GM12878 (cell line): ENCODE measurements at regions not wholly inside any gene's neighbourhood (a gene's known extent, or its start where the extent isn't known, plus 50 kb on each side); places are given as distances from the start of the nearest gene placed in this dataset.

Source experiments
- ATAC-seq: fragments of 200-7000 bp; cut with Tn5 transposase; 3 replicates; pipeline ENCODE4 v1.9.1; 2020; ENCODE audit warnings: mild to moderate bottlenecking, moderate library complexity
- BruUV-seq: library from RNA; stranded (reverse); fragments of 400-500 nt; replicated peaks from 2 replicates; lab custom pipeline; 2021; lab: Mats Ljungman, UMichigan
- CTCF ChIA-PET: fragments of 300-600 bp; sonication (Branson Sonifier 250); formaldehyde crosslinking; extraction: SDS; loops from one replicate; lab custom pipeline; 2021; ENCODE audit warnings: inconsistent platforms; lab: Yijun Ruan, JAX
- POLR2A ChIA-PET: fragments of 350-600 bp; formaldehyde crosslinking; extraction: SDS; loops from one replicate; lab custom pipeline; 2021; ENCODE audit warnings: inconsistent platforms; lab: Charles Lee
- RAD21 ChIA-PET: fragments of 300-600 bp; sonication (Branson Sonifier 250); formaldehyde crosslinking; loops from one replicate; lab custom pipeline; 2023; ENCODE audit warnings: antibody characterized with exemption; ENCODE audit not compliant: unreplicated experiment; lab: Charles Lee
- SMC1A ChIA-PET: fragments of 300-600 bp; sonication (Branson Sonifier 250); formaldehyde crosslinking; loops from one replicate; lab custom pipeline; 2023; ENCODE audit not compliant: unreplicated experiment, uncharacterized antibody; lab: Charles Lee
- DNase-seq: peaks from one replicate; pipeline ENCODE4 v3.0.0-alpha.2; 2011; ENCODE audit warnings: low read depth, low spot score
- FAIRE-seq: peaks from 3 replicates; lab custom pipeline; 2011; peaks lifted over from hg19 to GRCh38; lab: Jason Lieb, UNC
- H2AFZ ChIP-seq: 2 replicates; pipeline ENCODE4 v1.6.0; 2011; ENCODE audit warnings: low read depth, low read length, control low read depth; ENCODE audit not compliant: control insufficient read depth
- H3K27ac ChIP-seq: 2 replicates; pipeline ENCODE4 v1.5.1; 2011; ENCODE audit warnings: control low read depth; ENCODE audit not compliant: control insufficient read depth, insufficient read depth
- H3K27me3 ChIP-seq, 2 experiments: replicated peaks in 1 of 2; 2 replicates each; pipeline versions ENCODE4 v1.6.0 to v1.6.1; 2011; ENCODE audit warnings: low read length in 1 of 2; ENCODE audit not compliant: control insufficient read depth in 2 of 2, insufficient read depth in 2 of 2
- H3K36me3 ChIP-seq, 2 experiments: 2 replicates each; pipeline ENCODE4 v1.5.1; 2011; ENCODE audit warnings: low read length in 1 of 2; ENCODE audit not compliant: control insufficient read depth in 2 of 2, insufficient read depth in 2 of 2
- H3K4me1 ChIP-seq: 2 replicates; pipeline ENCODE4 v1.6.1; 2011; ENCODE audit warnings: mild to moderate bottlenecking, low read length, moderate library complexity, mixed read lengths; ENCODE audit not compliant: control insufficient read depth, insufficient read depth
- H3K4me2 ChIP-seq: 2 replicates; pipeline ENCODE4 v1.6.0; 2011; ENCODE audit warnings: control low read depth; ENCODE audit not compliant: control insufficient read depth, insufficient read depth
- H3K4me3 ChIP-seq: fragments of 200-600 bp; sonication (generic); 2 replicates; pipeline ENCODE4 v1.5.1; 2016
- H3K79me2 ChIP-seq: 2 replicates; pipeline ENCODE4 v1.6.0; 2011; ENCODE audit warnings: low read length; ENCODE audit not compliant: control insufficient read depth, insufficient read depth
- H3K9ac ChIP-seq: 2 replicates; pipeline ENCODE4 v1.8.0; 2011; ENCODE audit warnings: low read length, control low read depth, mixed read lengths; ENCODE audit not compliant: control insufficient read depth, insufficient read depth
- H3K9me3 ChIP-seq: replicated peaks from 3 replicates; pipeline ENCODE4 v1.5.1; 2011; ENCODE audit warnings: mild to moderate bottlenecking, low read length; ENCODE audit not compliant: control insufficient read depth, insufficient read depth
- H4K20me1 ChIP-seq: 2 replicates; pipeline ENCODE4 v1.6.0; 2011; ENCODE audit not compliant: control insufficient read depth, insufficient read depth
- CBFB ChIP-seq: IDR thresholded peaks from 2 replicates; pipeline ENCODE4 v1.6.1; 2016; ENCODE audit warnings: antibody characterized with exemption, low read depth
- CREB1 ChIP-seq: IDR thresholded peaks from 2 replicates; pipeline ENCODE4 v1.6.1; 2012; ENCODE audit warnings: low read depth, mild to moderate bottlenecking, inconsistent platforms
- CTCF ChIP-seq, 3 experiments: IDR thresholded peaks in 2 of 3; conservative IDR thresholded peaks in 1 of 3; 2 replicates each; pipeline ENCODE4 v1.5.1; 2011; ENCODE audit warnings: low read depth in 3 of 3, low read length in 3 of 3, mild to moderate bottlenecking in 3 of 3, control low read depth in 2 of 3, moderate library complexity in 2 of 3, inconsistent platforms in 1 of 3, mixed read lengths in 1 of 3; ENCODE audit not compliant: control insufficient read depth in 2 of 3, insufficient read depth in 1 of 3; ENCODE audit errors: extremely low read depth in 1 of 3
- FOXM1 ChIP-seq: IDR thresholded peaks from 2 replicates; pipeline ENCODE4 v1.6.1; 2012; ENCODE audit warnings: low read depth, mild to moderate bottlenecking, inconsistent platforms, low read length, moderate library complexity
- GATAD2B ChIP-seq: fragments of 450-650 bp; conservative IDR thresholded peaks from 2 replicates; pipeline ENCODE4 v1.6.1; 2017; ENCODE audit warnings: low read depth, mild to moderate bottlenecking, moderate library complexity
- HSF1 ChIP-seq: fragments of 150-350 bp; IDR thresholded peaks from 2 replicates; pipeline ENCODE4 v1.6.1; 2014; ENCODE audit warnings: mild to moderate bottlenecking, low read depth, low read length
- KAT2A ChIP-seq: conservative IDR thresholded peaks from 2 replicates; pipeline ENCODE4 v1.6.1; 2011; ENCODE audit warnings: low read depth, low read length; ENCODE audit not compliant: control insufficient read depth
- MEF2B ChIP-seq: fragments of 450-650 bp; IDR thresholded peaks from 2 replicates; pipeline ENCODE4 v1.6.1; 2018; ENCODE audit warnings: mild to moderate bottlenecking, moderate library complexity; ENCODE audit not compliant: partially characterized antibody, poor library complexity, severe bottlenecking
- MXI1 ChIP-seq: fragments of 150-350 bp; IDR thresholded peaks from 2 replicates; pipeline ENCODE4 v1.6.1; 2011; ENCODE audit warnings: low read depth, mild to moderate bottlenecking, inconsistent platforms, low read length, improper control_type of control experiment
- NBN ChIP-seq: fragments of 450-650 bp; IDR thresholded peaks from 2 replicates; pipeline ENCODE4 v1.6.1; 2016
- NFYA ChIP-seq: IDR thresholded peaks from 2 replicates; pipeline ENCODE4 v1.6.1; 2011; ENCODE audit warnings: low read depth, mild to moderate bottlenecking, low read length, improper control_type of control experiment, borderline replicate concordance
- NR2C1 ChIP-seq: fragments of 450-650 bp; IDR thresholded peaks from 2 replicates; pipeline ENCODE4 v1.6.1; 2017; ENCODE audit warnings: antibody characterized with exemption, mild to moderate bottlenecking, moderate library complexity
- POLR2AphosphoS2 ChIP-seq: IDR thresholded peaks from 2 replicates; pipeline ENCODE4 v1.6.1; 2011; ENCODE audit warnings: low read depth, mild to moderate bottlenecking, low read length, improper control_type of control experiment, moderate library complexity
- RAD21 ChIP-seq: IDR thresholded peaks from 2 replicates; pipeline ENCODE4 v1.6.1; 2011; ENCODE audit warnings: mild to moderate bottlenecking, low read depth, low read length, moderate library complexity; ENCODE audit not compliant: insufficient read depth
- SKIL ChIP-seq: fragments of 450-650 bp; IDR thresholded peaks from 2 replicates; pipeline ENCODE4 v1.6.1; 2017; ENCODE audit warnings: mild to moderate bottlenecking, low read depth, inconsistent platforms; ENCODE audit not compliant: poor library complexity, severe bottlenecking
- SMC3 ChIP-seq: IDR thresholded peaks from 2 replicates; pipeline ENCODE4 v1.6.1; 2011; ENCODE audit warnings: low read length, improper control_type of control experiment, borderline replicate concordance
- STAT1 ChIP-seq: fragments of 450-650 bp; conservative IDR thresholded peaks from 2 replicates; pipeline ENCODE4 v1.6.1; 2014; ENCODE audit warnings: antibody characterized with exemption, mild to moderate bottlenecking
- YBX1 ChIP-seq: fragments of 450-650 bp; IDR thresholded peaks from 2 replicates; pipeline ENCODE4 v1.6.1; 2016; ENCODE audit warnings: antibody characterized with exemption
- WGBS: methylation state at CpG from one replicate; pipeline ENCODE4 v1.1.6; 2016; ENCODE audit warnings: low lambda C conversion rate; ENCODE audit not compliant: insufficient replicate concordance, insufficient coverage; ENCODE audit errors: missing lambda C conversion rate; 5-methylcytosine and 5-hydroxymethylcytosine counted together
- in situ Hi-C: fragments of 300-500 bp; cut with MboI; formaldehyde crosslinking; loops from 9 replicates; pipeline ENCODE4 v1.14.3; 2018; ENCODE audit warnings: mixed read lengths
- intact Hi-C: fragments of 100-400 bp; cut with micrococcal nuclease; formaldehyde crosslinking; loops from one replicate; pipeline ENCODE4 v1.14.2; 2022; ENCODE audit not compliant: unreplicated experiment

- no peak for TF ChIP-seq STAT1
- no peak for TF ChIP-seq NFYA
- no peak for TF ChIP-seq HSF1
- TF ChIP-seq GATAD2B = no peak
- TF ChIP-seq NR2C1 = no peak
- TF ChIP-seq MXI1 = no peak
- TF ChIP-seq KAT2A = no peak
- no peak for TF ChIP-seq YBX1
- TF ChIP-seq FOXM1 = no peak
- peak; percentile 56 for TF ChIP-seq RAD21
- TF ChIP-seq CREB1 = no peak
- TF ChIP-seq MEF2B = no peak
- 0 out of 2 replicates have a peak, but pooled peaks have one; percentile 16 for TF ChIP-seq SMC3
Measured at GRCh38 chr10:22103701-22104470, 100.4 kb upstream of the DNAJC1 start (continued).

GRCh38 chr10:22097696-22098095 is 94.2 kb upstream of the DNAJC1 start:
- H3K27me3 ChIP-seq = no peaks in the 10 kb centered on the region
- no peak for DNase-seq
- no peak overlapping the region for H3K9ac ChIP-seq
- H3K4me3 ChIP-seq = no peak overlapping the region
- FAIRE-seq = no peak
- RAD21 ChIA-PET = no interaction called here
- H2AFZ ChIP-seq = no peak overlapping the region
- no peak for ATAC-seq
- H3K27ac ChIP-seq = no peak overlapping the region
- SMC1A ChIA-PET = no interaction called here
- in situ Hi-C loops (no loop called here), intact Hi-C loops (no loop called here)
- POLR2A ChIA-PET = no interaction called here
- H3K79me2 ChIP-seq = no peaks in the 10 kb centered on the region
- no peaks in the 10 kb centered on the region for H3K4me1 ChIP-seq
- no peaks in the 10 kb centered on the region for H3K9me3 ChIP-seq
- H3K36me3 ChIP-seq = no peaks in the 10 kb centered on the region
- no TSS peak for BruUV-seq
- no peak overlapping the region for H3K4me2 ChIP-seq
- CTCF ChIA-PET = no interaction called here
- no peaks in the 10 kb centered on the region for H4K20me1 ChIP-seq
- 30% methylated on average over 2 of the region's 3 CpGs for WGBS
- TF ChIP-seq POLR2AphosphoS2 (no peak), CTCF (IDR thresholded peaks at IDR 0.05 in 2 of 3, conservative IDR thresholded peaks at IDR 0.05 in 1 of 3; ENCODE audit: control insufficient read depth in 2 of 3, extremely low read depth in 1 of 3, insufficient read depth in 1 of 3, low read depth in 3 of 3, low read length in 3 of 3) (no peak), SKIL (no peak), CBFB (no peak), NBN (no peak)
